ENCODE measurements at regions not wholly inside any gene's neighbourhood (a gene's known extent, or its start where the extent isn't known, plus 50 kb on each side); places are given as distances from the start of the nearest gene placed in this dataset.
"Not testable (repeated sequence)": the region's sequence is repeated elsewhere in the genome, so short reads cannot be mapped to it uniquely, and the experiment has no call there.

GRCh38 chr6:56904068-56904467 lies 50.8 kb upstream of the BEND6 start:
- no peak for DNase-seq (ENCODE audit: low spot score)

- DNase-seq (ENCODE audit: low spot score): peak; percentile 73
These were observed 52.1 kb upstream of the BEND6 start for GRCh38 chr6:56902641-56903464.

GRCh38 chr6:56900784-56901183 lies 54.1 kb upstream of the BEND6 start:
- no peak for DNase-seq (ENCODE audit: low spot score)

DNA sequence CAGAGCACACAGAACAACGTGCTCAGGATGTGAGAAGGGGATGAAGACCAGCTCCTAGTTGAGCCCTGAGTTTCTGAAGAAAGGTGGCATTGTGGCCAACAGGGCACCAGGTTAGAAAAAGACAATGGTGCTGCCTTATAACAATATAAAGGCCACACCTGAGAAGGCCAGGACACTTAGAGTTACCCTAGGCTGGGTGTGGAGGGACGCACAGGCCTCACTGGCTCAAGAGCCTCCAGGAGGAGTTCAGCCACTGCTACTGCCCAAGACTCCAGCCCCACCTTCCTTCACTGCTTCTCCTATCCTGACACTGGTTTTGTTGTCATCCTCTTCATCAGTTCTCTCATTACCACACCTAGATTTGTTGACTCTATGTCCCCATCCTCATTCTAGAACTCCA lies 55.2 kb upstream of the BEND6 start:
- no peak for DNase-seq (ENCODE audit: low spot score)

DNA sequence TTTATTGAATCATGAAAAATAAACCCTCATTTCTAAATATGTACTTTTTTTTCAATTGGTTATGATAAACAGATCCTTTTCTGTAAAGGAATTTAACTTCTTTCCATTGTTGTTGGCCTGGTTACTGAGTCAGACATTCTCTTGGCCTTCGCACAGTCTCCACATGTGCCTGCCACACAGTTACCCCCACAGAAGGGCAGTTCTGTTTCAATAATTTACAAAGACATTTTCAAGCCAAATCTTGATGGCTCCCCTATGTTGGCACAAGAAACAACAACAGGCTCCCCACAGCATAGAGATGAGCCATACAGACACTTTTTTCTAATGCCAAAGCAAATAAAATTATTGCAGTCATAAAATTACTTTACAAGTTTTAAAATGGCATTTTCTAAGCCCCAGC lies 55.6 kb upstream of the BEND6 start:
- DNase-seq (ENCODE audit: low spot score): no peak

DNA sequence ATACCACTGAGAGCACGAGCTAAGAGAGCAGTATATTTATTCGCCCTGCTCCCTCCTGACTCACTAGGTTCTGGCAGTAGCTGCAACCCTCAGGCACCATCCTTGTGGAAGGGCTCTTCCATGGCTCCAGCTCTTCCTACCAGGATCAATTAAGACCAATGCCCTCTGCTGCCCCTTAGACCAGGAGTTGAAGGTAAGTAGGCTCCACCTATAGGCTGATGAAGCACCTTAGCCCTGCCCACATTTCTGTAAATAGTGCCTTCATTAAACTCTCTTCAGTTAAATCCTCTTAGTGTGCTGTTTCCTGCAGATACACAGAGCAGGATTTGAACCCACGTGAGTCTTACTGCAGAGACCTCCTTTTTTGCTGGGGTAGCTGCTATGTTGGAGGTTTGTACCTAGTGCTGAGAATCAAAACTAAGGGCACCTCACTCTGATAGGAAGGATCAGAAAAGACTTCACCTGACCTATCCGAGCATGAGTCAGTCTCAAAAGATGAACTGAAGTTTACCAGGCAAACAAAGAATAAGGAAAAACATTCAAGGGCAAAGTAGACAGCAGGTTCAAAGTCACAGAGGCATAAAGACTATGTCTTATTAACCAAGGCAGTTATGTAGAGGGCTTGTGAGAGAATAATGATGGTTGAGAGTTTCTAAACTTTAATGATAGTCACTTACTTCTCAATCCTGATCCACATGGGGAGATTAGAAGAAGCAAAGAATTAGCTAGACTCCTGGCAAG lies 56.9 kb upstream of the BEND6 start:
- no peak for DNase-seq (ENCODE audit: low spot score)

GRCh38 chr6:56891754-56892153 lies 63.2 kb upstream of the BEND6 start:
- DNase-seq (ENCODE audit: low spot score): no peak

DNA sequence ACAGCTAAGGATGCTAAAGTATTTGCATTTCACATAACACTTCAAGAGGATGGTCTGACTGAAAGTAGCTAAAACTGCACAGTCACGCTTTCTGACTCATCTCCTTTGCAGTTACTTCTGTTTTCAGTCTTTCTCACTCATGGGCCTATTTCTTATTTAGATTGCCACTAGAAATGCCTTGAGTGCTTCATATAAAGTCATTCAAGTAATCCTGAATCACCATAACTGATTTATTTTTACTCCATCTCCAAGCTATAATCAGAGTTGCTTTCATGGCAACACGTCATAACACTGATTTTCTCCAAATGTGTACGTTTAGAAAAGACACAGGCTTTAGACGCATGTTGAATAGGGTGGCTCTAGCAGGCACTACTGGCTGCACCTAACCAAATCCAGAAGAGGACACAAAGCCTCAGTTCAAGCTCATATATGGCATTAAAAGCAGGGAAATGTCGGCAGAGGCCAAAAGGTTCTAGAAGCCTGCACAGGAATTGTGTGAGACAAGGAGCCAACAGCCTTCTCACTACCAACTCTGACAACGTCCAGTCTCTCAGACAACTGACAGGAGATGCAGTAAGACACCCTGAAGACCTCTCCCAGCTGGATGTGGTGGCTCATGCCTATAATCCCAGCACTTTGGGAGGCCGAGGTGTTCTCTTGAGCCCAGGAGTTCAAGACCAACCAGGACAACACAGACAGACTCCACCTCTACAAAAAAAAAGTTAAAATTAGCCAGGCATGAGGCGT lies 64.1 kb upstream of the BEND6 start:
- DNase-seq (ENCODE audit: low spot score): peak; percentile 15

GRCh38 chr6:56890066-56890465 lies 64.8 kb upstream of the BEND6 start:
- no peak for DNase-seq (ENCODE audit: low spot score)

DNA sequence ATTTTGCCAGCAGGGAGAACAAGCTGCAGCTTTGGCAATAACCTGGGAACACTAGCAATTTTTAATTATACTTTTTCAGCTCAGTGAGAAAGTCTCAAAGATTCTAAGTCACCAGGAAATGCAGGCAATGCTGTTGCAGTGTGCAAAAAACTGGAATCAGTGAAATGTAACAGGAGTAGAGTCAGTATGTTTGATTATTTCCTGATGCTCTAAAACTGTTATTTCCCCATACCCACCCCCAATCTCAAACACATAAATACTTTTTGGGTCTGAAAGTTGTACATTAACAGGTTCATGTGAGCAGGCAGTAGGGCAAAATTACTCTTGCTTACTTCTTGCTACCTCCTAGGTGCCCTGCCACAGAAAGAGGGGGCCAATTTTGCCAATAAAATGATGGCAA lies 65.4 kb upstream of the BEND6 start:
- DNase-seq (ENCODE audit: low spot score): no peak

DNA sequence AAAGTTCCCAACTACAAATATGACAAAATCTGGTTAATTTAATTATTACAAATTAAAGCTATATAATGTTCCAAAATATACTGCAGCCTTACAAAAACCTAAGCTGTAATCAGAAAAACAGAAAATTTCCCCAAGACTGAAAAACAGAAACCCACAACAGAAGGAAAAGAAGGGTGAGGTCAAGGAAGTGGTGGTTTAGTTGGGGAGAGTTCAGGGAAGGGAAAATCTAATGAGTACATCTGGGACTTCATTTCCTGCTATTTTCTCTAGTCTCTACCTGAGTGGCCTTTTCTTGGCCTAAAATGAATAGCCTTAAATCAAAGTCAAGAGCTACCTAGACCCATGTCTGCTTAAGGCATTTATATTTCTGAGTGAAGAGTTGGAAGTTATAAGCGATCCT lies 66.2 kb upstream of the BEND6 start:
- no peak for DNase-seq (ENCODE audit: low spot score)

DNA sequence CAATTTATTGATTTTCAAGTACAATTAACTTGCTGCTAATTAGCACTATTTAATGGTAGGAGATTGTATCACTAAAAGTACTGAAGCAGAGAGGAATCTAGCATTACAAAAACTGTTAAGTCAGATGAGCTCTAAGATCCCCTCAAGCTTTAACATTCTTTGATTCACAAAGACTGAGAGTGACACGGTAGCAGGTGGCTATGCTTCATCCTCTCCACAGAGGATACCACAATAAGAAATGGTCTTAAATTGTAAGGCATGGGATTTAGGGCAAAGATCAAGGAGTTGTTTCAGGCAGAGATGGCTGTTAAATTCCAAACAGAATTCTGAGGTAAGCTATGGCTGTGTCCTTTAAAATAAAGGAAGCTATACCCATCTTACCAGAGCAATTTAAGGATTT lies 67.8 kb upstream of the BEND6 start:
- no peak for DNase-seq (ENCODE audit: low spot score)

DNA sequence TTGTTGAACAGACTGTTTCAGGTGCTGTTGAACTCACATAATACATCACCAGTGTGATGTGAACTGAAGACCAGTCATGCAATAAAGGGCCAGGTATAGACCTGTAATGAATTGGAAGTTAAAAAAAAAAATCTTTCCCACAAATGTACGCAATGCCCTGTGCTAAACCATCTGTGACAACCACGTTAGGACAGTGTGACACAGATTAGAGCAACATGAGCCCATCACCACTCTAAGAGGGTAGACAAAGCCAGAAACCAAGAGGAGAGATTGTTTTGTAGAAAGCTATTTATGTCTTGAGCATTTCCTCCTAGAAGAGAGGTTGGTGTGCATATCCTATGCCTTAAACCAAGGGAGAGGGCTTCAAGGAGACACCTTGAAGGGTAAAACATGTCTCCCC lies 77.0 kb upstream of the BEND6 start:
- DNase-seq (ENCODE audit: low spot score): no peak

DNA sequence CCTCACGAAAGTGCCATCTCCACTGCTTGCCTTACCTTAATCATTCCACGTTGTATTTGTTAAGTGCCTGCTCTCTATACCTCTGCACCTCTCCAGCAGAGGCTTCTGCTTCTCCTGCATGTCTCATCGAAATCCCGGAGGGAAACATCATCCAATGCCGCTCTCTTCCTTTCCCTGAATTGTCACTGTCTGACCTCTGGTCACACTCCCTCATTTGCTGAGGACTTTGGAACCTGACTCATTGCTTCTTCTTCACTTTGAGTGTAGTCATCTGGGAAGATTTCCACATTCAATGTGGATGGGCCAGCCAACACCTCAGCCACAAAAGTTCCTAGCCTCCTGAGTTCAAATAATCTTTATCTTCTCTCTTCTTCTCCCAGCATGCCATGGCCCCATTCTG lies 78.9 kb upstream of the BEND6 start:
- no peak for DNase-seq (ENCODE audit: low spot score)

- DNase-seq (ENCODE audit: low spot score): no peak
These were observed 79.4 kb upstream of the BEND6 start for GRCh38 chr6:56875523-56875922.

DNA sequence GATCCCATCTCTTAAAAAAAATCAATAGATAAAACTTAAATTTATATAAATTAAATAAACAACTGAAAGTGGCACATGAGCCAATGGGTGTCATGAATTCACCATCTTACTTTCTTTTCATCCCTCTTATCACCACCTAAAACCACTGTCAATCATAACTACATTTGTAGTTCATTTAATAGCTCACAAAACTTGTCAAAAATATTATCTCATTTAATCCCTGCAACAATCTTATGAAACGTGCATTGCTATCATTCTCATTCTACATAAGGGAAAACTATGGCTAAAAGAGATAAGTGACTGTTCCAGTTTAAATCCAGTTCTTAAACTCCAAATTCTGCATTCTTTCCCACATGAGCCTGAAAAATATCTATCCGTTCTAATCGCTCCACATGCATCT lies 80.6 kb upstream of the BEND6 start:
- DNase-seq (ENCODE audit: low spot score): no peak

DNA sequence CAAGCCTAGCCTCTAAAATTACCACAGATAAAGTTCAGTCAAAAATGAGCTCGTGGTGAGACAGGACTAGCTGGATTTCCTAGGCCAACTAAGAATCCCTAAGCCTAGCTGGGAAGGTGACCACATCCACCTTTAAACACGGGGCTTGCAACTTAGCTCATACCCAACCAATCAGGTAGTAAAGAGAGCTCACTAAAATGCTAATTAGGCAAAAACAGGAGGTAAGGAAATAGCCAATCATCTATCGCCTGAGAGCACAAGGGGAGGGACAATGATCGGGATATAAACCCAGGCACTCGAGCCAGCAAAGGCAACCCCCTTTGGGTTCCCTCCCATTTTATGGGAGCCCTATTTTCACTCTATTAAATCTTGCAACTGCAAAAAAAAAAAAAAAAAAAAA lies 84.9 kb upstream of the BEND6 start:
- not testable (repeated sequence) for DNase-seq (ENCODE audit: low spot score)

GRCh38 chr6:56869346-56869745 lies 85.6 kb upstream of the BEND6 start:
- no peak for DNase-seq (ENCODE audit: low spot score)

- DNase-seq (ENCODE audit: low spot score): no peak
These were observed 86.2 kb upstream of the BEND6 start for GRCh38 chr6:56868687-56869086.

- DNase-seq (ENCODE audit: low spot score): no peak
These were observed 87.9 kb upstream of the BEND6 start for GRCh38 chr6:56866917-56867522.

- no peak for DNase-seq (ENCODE audit: low spot score)
These were observed 89.6 kb upstream of the BEND6 start for GRCh38 chr6:56865081-56865875.

- DNase-seq (ENCODE audit: low spot score): no peak
These were observed 90.7 kb upstream of the BEND6 start for GRCh38 chr6:56864171-56864616.
